AG09319 (cell line): ENCODE measurements at regions not wholly inside any gene's neighbourhood (a gene's known extent, or its start where the extent isn't known, plus 50 kb on each side); places are given as distances from the start of the nearest gene placed in this dataset.

Source experiments
- DNase-seq: peaks from one replicate; pipeline ENCODE4 v3.0.0-alpha.2; 2010; ENCODE audit warnings: low read depth; ENCODE audit errors: extremely low read depth
- CTCF ChIP-seq: IDR thresholded peaks from 2 replicates; pipeline ENCODE4 v1.5.1; 2011; ENCODE audit warnings: low read depth, mild to moderate bottlenecking, inconsistent platforms, low read length, moderate library complexity

GRCh38 chr3:22156868-22157267 is 405.9 kb upstream of the ZNF385D start:
- no peak for DNase-seq
- no peak for TF ChIP-seq CTCF

GRCh38 chr3:22157848-22158247 is 406.8 kb upstream of the ZNF385D start:
- no peak for TF ChIP-seq CTCF
- no peak for DNase-seq

- no peak for DNase-seq
- TF ChIP-seq CTCF: no peak
Observed at GRCh38 chr3:22159004-22159695, 408.1 kb upstream of the ZNF385D start.

GRCh38 chr3:22161315-22161714 is 410.3 kb upstream of the ZNF385D start:
- no peak for DNase-seq
- no peak for TF ChIP-seq CTCF

- no peak for DNase-seq
- TF ChIP-seq CTCF: no peak
Observed at GRCh38 chr3:22170370-22170769, 419.4 kb upstream of the ZNF385D start.

GRCh38 chr3:22172964-22173363 is 422.0 kb upstream of the ZNF385D start:
- no peak for DNase-seq
- no peak for TF ChIP-seq CTCF

- no peak for DNase-seq
- peak; percentile 2; the same call in 1 of the 2 replicates for TF ChIP-seq CTCF
Observed at GRCh38 chr3:22175947-22176346, 424.9 kb upstream of the ZNF385D start.
